ENCODE measurements at regions not wholly inside any gene's neighbourhood (a gene's known extent, or its start where the extent isn't known, plus 50 kb on each side); places are given as distances from the start of the nearest gene placed in this dataset.

DNA sequence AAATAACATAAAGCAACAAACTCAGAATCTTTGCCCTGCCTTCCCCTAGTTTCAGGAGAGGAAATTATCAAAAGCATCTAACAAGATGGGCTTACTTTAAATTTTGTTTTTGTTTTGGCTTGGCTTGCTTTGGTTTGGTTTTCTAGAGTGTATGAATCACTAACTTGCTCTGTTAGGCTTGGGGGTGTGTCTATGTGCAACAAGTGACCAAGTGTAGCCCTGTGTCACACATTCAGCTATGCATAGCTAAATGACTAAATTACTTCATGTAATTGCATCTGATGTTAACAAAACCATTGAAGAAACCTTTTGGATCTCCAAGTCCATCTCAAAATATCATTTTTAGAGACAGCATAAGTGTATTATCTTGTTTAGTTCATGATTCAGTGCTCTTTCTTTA, 251.0 kb downstream of the TFEC start:
- in situ Hi-C loops (cut with MboI) (no loop called here), intact Hi-C loops (cut with micrococcal nuclease) (no loop called here)
- H2AFZ ChIP-seq (ENCODE audit: low read depth, low read length), result no peak overlapping the region
- no peak for FAIRE-seq
- H3K9ac ChIP-seq (ENCODE audit: insufficient read depth in 1 of 2, low read depth in 2 of 2, low read length in 2 of 2), result no peak overlapping the region
- H3K4me2 ChIP-seq (ENCODE audit: insufficient read depth, low read length), result no peak overlapping the region
- no peak overlapping the region for H3K4me3 ChIP-seq
- no peaks in the 10 kb centered on the region for H4K20me1 ChIP-seq (replicated peaks; ENCODE audit: control insufficient read depth, insufficient read depth, low read length)
- ATAC-seq, result no peak
- no peaks in the 10 kb centered on the region for H3K4me1 ChIP-seq (replicated peaks in 1 of 2; ENCODE audit: control insufficient read depth in 2 of 2, insufficient read depth in 2 of 2, low read length in 2 of 2)
- DNase-seq (ENCODE audit: extremely low read depth in 1 of 4, low spot score in 3 of 4), result no peak
- H3K9me1 ChIP-seq (ENCODE audit: control insufficient read depth, insufficient read depth, low read length), result no peaks in the 10 kb centered on the region
- TF ChIP-seq HNRNPH1 (optimal IDR thresholded peaks at IDR 0.05; ENCODE audit: low read depth, low read length) (no peak), POU5F1 (IDR thresholded peaks at IDR 0.05; ENCODE audit: borderline replicate concordance, low read depth, low read length, partially characterized antibody) (no peak), GTF2E2 (tag; IDR thresholded peaks at IDR 0.05) (no peak), E2F3 (CRISPR knock-in tag; IDR thresholded peaks at IDR 0.05) (no peak), CREBBP (IDR thresholded peaks at IDR 0.05; ENCODE audit: low read depth, low read length) (no peak), PPARD (CRISPR knock-in tag; IDR thresholded peaks at IDR 0.05) (no peak), SRSF3 (IDR thresholded peaks at IDR 0.05; ENCODE audit: insufficient read depth, low read length) (no peak)
- ChIA-PET POLR2A (no interaction called here), CTCF (ENCODE audit: low intra/inter-chr PET ratio) (no interaction called here)
- no peak overlapping the region for H3K27ac ChIP-seq (ENCODE audit: extremely low read depth, low read depth, low read length)
- H3K79me2 ChIP-seq (ENCODE audit: control insufficient read depth, insufficient read depth, low read length), result no peaks in the 10 kb centered on the region
- no peaks in the 10 kb centered on the region for H3K9me3 ChIP-seq (replicated peaks; ENCODE audit: control insufficient read depth, insufficient read depth, low read depth, low read length)
- BruUV-seq (replicated peaks), result no TSS peak
- H3K27me3 ChIP-seq (ENCODE audit: control insufficient read depth in 2 of 2, insufficient read depth in 2 of 2, low read length in 2 of 2), result no peaks in the 10 kb centered on the region
- H3K36me3 ChIP-seq (ENCODE audit: control insufficient read depth, insufficient read depth, low read length), result no peaks in the 10 kb centered on the region

GRCh38 chr7:115775981-115776380, 254.6 kb downstream of the TFEC start:
- Histone ChIP-seq H3K4me3 (no peak overlapping the region), H3K9ac (ENCODE audit: insufficient read depth in 1 of 2, low read depth in 2 of 2, low read length in 2 of 2) (no peak overlapping the region), H3K79me2 (ENCODE audit: control insufficient read depth, insufficient read depth, low read length) (no peaks in the 10 kb centered on the region), H4K20me1 (replicated peaks; ENCODE audit: control insufficient read depth, insufficient read depth, low read length) (no peaks in the 10 kb centered on the region), H3K27ac (ENCODE audit: extremely low read depth, low read depth, low read length) (no peak overlapping the region), H3K9me1 (ENCODE audit: control insufficient read depth, insufficient read depth, low read length) (no peaks in the 10 kb centered on the region), H3K4me1 (replicated peaks in 1 of 2; ENCODE audit: control insufficient read depth in 2 of 2, insufficient read depth in 2 of 2, low read length in 2 of 2) (no peaks in the 10 kb centered on the region), H3K36me3 (ENCODE audit: control insufficient read depth, insufficient read depth, low read length) (no peaks in the 10 kb centered on the region), H3K27me3 (ENCODE audit: control insufficient read depth in 2 of 2, insufficient read depth in 2 of 2, low read length in 2 of 2) (no peaks in the 10 kb centered on the region), H3K4me2 (ENCODE audit: insufficient read depth, low read length) (no peak overlapping the region), H2AFZ (ENCODE audit: low read depth, low read length) (no peak overlapping the region), H3K9me3 (replicated peaks; ENCODE audit: control insufficient read depth, insufficient read depth, low read depth, low read length) (no peaks in the 10 kb centered on the region)
- in situ Hi-C loops (cut with MboI) (no loop called here), intact Hi-C loops (cut with micrococcal nuclease) (no loop called here)
- ChIA-PET POLR2A (no interaction called here), CTCF (ENCODE audit: low intra/inter-chr PET ratio) (no interaction called here)
- no peak for TF ChIP-seq MTA2 (IDR thresholded peaks at IDR 0.05; ENCODE audit: low read depth)
- TF ChIP-seq ZNF124 (CRISPR knock-in tag; IDR thresholded peaks at IDR 0.05), result no peak
- DNase-seq (ENCODE audit: extremely low read depth in 1 of 4, low spot score in 3 of 4), result no peak
- ATAC-seq, result no peak
- no TSS peak for BruUV-seq (replicated peaks)
- no peak for FAIRE-seq
- WGBS (ENCODE audit: insufficient coverage, low coverage, missing lambda C conversion rate), result 0% methylated on average over 1 of the region's 1 CpG
